Daoy (cell line): ENCODE measurements at regions not wholly inside any gene's neighbourhood (a gene's known extent, or its start where the extent isn't known, plus 50 kb on each side); places are given as distances from the start of the nearest gene placed in this dataset.
A peak's percentile ranks its signal among the peaks of the same experiment; 100 is the strongest.

Experiments used
- DNase-seq: peaks from one replicate; pipeline ENCODE4 v3.0.0-alpha.2; 2015; ENCODE audit warnings: low read depth

GRCh38 chr4:128603081-128603480 lies 206.4 kb upstream of the JADE1 start:
- no peak for DNase-seq

GRCh38 chr4:128601991-128602695 lies 207.4 kb upstream of the JADE1 start:
- DNase-seq = peak; percentile 43

- peak; percentile 84 for DNase-seq
These were observed 208.3 kb upstream of the JADE1 start for GRCh38 chr4:128600996-128601871.

GRCh38 chr4:128600410-128600809 lies 209.1 kb upstream of the JADE1 start:
- no peak for DNase-seq

GRCh38 chr4:128597500-128597899 lies 212.0 kb upstream of the JADE1 start:
- no peak for DNase-seq

- no peak for DNase-seq
These were observed 212.6 kb upstream of the JADE1 start for GRCh38 chr4:128596853-128597252.

GRCh38 chr4:128596115-128596514 lies 213.4 kb upstream of the JADE1 start:
- DNase-seq = no peak

- no peak for DNase-seq
These were observed 218.0 kb upstream of the JADE1 start for GRCh38 chr4:128591482-128591881.

GRCh38 chr4:128590773-128591172 lies 218.7 kb upstream of the JADE1 start:
- no peak for DNase-seq

- DNase-seq = no peak
These were observed 219.3 kb upstream of the JADE1 start for GRCh38 chr4:128590034-128590740.

- DNase-seq = no peak
These were observed 220.0 kb upstream of the JADE1 start for GRCh38 chr4:128589384-128589965.

- DNase-seq = no peak
These were observed 222.1 kb upstream of the JADE1 start for GRCh38 chr4:128587382-128587781.

GRCh38 chr4:128583753-128584712 lies 225.5 kb upstream of the JADE1 start:
- no peak for DNase-seq

- DNase-seq = no peak
These were observed 227.1 kb upstream of the JADE1 start for GRCh38 chr4:128582427-128582870.

GRCh38 chr4:128579154-128579853 lies 230.2 kb upstream of the JADE1 start:
- DNase-seq = no peak

GRCh38 chr4:128574706-128575105 lies 234.8 kb upstream of the JADE1 start:
- peak; percentile 33 for DNase-seq

GRCh38 chr4:128573781-128574508 lies 235.6 kb upstream of the JADE1 start:
- DNase-seq = peak; percentile 28

- no peak for DNase-seq
These were observed 236.7 kb upstream of the JADE1 start for GRCh38 chr4:128572778-128573241.

GRCh38 chr4:128571747-128572146 lies 237.8 kb upstream of the JADE1 start:
- DNase-seq = peak; percentile 53
